HG02759 (cell line): ENCODE measurements at regions not wholly inside any gene's neighbourhood (a gene's known extent, or its start where the extent isn't known, plus 50 kb on each side); places are given as distances from the start of the nearest gene placed in this dataset.
"Not testable (repeated sequence)": the region's sequence is repeated elsewhere in the genome, so short reads cannot be mapped to it uniquely, and the experiment has no call there.

Experiments
- ATAC-seq: cut with Tn5 transposase; IDR thresholded peaks from one replicate; pipeline ENCODE4 v1.9.1; 2021; ENCODE audit warnings: mild to moderate bottlenecking, moderate library complexity; ENCODE audit not compliant: unreplicated experiment

DNA sequence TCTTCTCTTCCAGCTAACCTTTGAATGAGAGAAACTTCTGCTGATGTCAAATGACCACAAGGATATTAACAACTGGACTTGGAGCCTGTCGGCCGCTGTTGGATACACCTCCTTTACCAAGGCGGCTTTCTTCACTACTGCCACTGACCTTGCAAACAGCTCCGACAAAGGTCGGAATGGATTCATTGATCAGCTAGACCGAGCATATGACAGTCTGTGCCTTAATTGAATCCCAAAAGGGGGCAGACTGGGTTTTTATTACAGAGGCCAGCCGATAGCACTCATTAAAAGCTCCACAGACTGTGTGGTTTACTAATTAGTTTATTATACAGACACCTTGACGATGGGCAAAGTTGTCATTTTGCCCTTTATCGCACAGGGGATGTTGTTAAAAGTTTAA, 394.5 kb downstream of the RERGL start:
- no peak for ATAC-seq

DNA sequence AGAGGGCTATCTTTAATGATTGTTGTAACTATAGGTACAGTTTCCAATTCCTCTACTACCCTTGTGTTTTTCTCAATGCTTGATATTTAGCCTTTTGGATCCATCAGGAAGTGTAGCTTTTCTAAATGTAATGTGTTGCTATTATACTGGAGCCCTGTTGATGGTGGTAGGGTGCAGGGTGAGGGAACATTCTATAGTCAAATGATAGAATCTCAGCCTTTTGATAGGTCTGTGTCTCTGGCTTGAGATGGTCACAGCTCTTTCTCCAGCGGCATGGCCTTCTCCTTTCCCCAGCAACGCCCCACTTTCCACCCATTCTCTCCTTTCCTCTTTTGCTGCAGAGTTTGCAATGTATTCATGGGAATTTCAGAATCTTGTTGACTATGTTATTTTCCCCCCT, 398.6 kb downstream of the RERGL start:
- no peak for ATAC-seq

DNA sequence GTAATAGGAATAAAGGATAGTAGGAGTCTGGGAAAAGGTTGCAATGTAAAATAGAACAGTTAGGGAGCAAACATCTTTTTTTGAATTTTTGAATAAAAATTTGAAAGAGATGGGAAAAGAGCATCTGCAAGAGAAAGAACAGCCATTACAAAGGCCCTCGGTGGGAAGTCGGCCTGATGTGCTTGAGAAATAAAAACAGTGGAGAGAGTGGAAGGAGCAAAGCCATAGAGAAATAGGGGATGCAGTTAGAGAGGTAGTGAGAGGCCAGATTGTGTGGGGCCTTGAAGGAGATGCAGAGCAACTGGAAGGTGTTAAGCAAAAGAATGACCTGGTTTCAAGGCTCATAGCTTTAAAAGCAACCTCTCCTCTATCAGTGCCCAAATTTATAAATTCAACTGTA, 409.8 kb downstream of the RERGL start:
- no peak for ATAC-seq

DNA sequence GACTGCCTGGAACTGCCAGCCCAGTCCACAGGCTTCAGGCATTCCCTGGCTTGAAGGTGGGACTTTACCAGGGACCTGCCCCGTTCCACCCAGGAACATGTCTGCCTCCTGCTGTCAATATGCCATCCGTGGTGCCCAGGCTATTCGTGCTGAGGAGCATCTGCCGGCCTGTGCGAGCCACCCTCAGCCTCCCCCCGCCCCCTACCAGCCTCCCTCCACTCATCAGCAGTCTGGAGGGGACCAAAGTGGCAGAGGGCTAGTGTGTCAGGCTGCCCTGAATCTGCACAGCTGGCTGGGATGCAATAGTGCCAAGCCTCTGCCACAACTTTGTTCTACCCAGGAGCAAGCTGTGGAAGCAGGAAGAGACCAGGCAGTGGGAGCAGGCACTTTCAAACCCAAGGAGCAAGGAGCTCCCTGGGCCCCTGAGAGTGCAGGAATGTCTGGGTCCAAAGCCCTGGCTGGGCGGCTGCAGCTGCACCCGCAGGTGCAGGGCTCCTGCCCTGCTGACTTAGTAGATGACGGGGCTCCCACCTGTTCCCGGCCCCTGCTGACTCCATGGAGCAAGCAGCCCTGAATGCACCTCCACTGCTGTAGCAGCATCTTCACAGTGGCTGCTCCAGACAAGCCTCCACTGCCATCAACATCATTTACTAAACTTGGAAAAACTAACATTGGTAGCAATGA, 423.2 kb downstream of the RERGL start:
- ATAC-seq, result no peak

DNA sequence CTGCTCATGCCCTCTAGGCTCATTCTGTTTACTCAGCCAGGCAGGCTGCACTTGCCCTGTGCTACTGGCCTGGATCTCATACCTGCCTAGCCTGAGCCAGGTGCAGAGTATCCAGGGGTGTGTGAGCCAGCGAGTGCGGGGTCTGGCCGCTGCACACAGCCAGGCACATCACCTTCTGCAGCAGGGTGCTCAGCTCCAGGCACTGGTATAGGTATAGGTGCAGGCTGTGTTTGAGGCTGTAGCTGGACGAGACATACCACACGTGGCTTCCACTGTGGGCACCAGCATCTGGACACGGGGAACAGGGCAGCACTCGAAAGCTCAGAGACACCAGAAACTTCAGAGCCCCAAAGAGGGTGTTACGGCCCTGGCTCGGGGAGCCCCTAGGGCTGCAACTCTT, 424.2 kb downstream of the RERGL start:
- no peak for ATAC-seq

DNA sequence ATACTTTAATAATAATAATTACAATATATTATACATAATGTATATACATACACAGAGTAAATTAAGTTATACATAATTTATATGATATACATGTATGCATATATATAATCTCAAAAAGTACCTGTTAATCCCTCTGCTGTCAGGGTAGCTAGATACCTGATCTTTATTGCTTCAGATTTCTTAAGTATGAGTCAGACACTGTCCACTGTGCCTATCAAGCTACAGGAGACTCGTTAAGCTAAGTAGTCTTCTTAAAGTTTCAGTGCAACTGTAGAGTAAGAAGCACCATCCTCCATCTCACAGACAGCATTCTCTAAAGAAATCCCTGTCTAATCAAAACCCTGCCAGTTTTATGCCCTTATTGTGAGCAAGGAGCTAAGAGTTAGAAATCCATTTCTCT, 428.7 kb downstream of the RERGL start:
- no peak for ATAC-seq

DNA sequence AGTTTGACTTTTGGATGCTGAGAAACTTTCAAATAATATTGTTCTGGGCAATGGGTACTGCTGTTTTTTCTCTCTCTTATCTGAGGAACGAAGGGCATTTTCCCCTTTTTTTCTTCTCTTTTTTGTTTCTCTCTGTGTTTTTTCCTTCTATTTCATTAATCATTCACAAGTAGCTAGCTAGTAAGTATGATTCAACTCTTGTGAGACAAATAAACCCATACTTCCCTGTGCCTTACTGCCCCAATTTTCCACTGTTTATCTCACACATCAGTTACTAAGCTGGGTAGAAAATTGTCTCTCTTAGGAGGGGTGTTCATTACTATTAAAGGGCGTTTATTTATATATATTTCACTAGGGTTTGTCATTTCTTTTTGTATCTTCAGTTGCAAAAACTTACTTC, 437.6 kb downstream of the RERGL start:
- ATAC-seq, result no peak

DNA sequence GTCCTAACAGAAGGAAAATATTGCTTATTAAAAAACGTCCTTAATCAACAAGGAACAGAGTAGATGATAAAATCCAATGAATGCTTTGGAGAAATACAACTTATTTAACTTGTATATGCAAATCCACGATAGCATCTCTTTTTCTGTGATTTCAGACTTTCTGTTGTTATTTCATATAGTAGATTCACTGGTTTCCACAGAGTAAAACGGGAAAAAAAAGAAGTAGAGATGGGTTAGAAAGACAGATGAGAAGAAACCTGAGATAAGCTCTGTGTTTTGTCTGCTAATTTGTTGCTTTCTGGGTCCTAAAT, 447.7 kb downstream of the RERGL start:
- ATAC-seq, result no peak

DNA sequence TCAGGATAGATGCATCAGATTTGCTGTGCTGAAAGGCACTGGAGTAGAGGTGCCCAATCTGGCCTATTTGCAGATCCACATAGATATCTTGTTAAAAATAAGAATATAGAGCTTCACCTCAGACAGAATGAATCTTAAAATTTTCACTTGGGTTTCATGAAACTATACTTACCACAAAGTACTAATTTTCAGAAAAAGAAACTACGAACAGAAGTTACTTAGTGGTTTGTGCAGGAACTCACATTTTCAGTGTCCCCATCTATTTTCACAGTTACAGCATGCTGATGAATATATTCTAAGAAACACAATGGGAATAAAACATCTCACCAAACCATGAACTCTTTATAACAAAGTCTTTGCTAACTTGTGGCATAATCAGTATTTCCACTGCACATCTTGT, 449.4 kb downstream of the RERGL start:
- no peak for ATAC-seq

DNA sequence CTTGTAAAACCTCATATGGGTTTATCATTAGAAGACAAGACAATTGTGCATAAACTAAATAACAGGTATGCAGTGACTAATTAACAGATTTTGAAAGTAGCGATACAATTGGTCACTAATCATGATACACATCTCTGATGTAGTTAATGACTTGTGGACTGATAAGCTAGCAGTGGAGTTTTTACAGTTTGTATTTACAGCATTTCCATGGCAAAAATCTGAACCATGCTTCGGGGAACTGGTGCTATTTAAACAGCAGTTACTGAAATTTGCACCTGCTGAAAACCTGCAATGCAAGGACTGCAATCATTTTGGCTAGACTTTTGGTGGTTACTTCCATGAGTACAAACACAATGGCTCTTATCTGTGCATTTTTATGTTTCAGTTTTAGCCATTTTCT, 471.2 kb downstream of the RERGL start:
- ATAC-seq, result no peak

DNA sequence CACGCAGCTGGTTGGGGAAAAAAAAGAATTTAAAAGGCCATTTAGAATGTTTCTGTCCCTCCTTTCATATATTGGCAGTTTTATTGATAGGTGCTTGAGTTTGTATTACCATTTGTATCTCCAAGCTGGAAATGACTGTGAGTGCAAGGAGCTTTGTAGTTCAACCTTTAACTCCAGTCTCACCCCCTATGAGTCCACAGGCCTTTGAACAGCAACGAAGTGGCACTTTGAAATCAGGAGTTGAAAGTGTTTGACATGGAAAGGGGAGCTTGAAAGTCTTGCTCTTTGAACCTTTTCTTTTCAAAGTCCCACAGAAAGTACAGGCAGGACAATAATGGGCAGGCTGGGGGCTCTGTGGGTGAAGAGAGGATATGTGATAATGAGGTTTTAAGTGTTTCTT, 480.3 kb downstream of the RERGL start:
- no peak for ATAC-seq

DNA sequence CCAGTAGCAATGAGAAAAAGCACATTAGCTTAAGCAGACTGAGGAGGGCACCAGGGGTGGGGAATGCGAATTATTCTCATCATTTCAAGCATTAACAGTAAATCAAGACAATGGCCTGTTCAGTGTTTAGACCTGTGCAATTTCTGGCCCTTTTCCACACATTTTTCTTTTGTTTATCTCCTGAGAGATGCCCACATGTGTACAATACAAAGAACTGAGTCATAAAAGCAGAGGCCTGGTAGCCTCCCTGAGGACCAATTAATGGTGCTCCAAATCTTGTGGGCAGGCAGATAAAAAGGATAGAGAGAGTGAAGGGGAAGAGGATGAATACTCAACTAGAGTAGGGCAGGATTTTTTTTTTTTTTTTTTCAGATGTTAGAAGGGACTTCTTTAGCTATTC, 480.8 kb downstream of the RERGL start:
- no peak for ATAC-seq

DNA sequence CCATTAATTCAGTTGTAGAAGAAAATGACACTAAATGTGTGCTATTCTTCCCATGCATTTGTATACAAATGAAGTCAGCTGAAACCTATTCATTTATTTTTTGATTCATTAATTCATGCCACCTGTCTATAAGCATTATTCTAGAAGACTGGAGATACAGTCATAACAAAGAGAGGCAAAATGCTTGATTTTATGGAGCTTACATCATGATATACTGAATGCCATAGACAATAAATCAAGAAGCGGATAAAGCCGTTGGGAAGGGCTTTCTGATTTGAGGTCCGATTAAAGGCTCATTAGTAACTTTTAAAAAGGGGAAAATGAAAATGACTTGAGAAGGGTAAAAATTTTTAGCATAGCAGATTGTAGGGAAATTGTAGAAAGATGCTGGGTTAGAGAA, 494.9 kb downstream of the RERGL start:
- no peak for ATAC-seq

DNA sequence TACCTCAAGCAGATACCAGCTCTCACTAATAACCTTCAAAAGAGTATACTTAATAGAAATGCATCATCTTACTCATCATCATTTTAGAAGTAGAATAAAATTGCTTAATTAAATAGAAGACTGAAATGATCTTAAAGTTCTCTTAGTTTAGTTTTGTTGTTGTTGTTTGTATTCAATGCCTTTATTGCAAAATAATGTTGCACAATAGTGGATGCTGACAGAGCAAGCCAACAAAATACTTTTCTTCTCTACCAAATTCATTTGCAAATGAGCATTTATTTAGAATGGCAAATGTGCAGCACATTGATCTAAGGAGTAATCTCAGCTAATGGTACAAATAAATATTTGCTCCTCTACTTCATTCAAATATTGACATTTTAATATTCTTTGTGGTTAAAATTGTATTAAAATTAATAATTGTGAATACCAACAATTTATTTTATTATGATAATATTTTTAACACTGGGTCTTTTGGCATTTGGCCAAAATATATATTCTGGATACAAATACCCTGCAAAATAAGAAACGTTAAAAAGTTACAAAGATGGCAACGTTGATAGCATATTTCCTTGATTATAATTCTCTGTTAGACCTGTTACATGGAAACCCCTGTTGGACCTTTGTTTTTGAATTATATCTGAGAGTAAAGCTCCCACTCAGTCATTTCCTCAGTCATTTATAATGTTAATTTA, 496.1 kb downstream of the RERGL start:
- ATAC-seq, result no peak

DNA sequence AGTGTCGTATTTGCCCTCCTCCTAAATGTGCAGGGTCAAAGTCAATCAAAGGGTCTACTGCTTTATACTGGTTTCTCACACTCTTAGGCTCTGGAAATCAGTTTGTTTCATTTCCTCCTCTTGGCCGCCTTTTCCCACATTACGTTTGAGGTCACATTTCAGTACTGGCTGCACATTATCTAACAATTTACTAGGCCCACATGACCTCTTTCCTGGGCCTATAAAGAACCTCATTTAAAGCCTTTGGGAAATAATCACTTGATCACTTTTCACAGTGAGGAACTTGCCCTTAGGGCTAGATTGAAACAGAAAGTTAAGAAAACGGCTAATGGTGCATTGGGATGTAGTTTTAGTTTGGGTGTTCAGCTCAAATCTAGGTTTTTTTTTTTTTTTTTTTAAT, 497.5 kb downstream of the RERGL start:
- no peak for ATAC-seq

DNA sequence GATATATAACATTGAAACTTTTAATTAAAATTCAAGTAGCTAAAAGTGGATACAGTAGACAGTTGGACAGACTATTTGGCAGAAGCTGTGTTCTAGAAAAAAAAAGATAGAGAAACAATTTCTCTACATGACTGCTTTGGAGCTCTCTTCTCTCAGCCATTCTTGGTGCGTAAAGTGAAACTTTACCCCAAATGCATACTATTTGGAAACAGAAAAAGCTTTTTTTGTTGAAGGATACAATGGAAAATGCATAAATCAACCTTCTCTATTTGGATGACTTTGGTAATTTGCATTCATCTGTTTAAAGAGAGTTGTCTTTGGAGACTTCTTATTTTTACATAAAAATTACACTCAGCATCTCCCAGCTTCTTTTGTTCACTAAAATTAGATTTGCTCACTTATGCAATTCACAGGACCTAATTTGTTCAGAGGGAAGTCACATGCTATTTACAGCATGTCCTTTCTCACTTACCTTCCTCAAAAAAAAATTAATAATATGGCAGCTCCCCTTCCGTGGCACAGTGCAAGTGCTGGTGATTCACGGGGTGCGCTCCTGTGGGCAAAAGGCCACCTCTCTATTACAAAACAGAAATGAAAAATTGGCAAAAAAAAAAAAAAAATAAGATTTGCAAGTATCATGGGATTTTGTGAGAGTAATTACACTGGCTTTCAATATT, 498.9 kb downstream of the RERGL start:
- no peak for ATAC-seq

DNA sequence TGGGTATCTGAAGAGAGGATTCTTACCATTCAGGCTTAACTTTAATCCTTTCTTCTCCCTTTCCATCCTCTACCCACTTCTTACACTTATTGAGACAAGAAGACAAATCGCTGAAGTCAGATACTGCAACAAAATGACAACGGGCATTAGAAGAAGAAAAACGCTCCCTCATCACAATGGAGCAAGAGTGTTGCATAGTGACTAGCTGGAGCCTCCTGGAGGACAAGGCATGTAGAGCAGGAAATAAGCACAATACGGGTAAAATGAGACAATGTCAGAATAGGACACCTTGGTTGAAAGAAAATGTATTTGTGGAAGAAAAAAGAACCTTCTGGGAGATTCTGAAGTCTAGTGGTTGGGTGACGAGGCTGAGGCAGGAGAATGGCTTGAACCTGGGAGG, 501.0 kb downstream of the RERGL start:
- ATAC-seq, result no peak

DNA sequence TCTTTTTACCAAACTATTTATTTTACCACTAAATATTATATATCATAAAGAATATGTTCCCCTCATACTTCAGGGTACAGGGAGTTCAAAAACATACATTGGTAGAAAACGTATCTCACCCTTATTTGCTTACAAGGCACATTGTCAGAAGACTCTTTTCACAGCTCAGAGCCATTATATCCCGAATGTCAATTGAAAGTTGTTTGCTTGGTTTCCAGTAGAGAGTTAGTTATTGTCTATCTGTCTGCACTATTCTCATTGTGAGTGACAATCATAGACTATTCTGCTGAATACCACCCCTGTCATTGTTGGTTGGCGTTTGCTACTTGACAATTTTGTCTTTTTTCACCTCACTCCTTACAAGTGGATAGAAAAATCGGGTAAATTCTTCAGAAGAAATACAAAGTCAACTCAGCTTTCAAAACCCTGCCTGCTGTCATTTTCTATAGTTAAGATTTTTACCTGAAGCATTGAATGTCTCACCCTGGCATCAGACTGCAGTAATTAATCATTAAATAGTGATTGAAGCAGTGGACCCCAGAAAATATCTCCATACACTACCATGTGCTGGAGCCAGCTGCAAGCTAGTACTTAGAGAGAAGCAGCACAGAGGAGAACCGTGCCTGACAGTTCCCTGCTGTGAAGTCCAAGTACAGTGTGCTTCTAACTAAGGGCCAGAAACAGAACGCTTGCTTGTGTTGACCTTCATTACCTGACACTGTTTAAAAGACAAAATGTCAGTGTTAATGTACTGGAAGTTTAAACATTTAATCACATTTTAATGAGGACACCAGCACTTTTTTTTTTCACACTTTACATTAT, 510.6 kb downstream of the RERGL start:
- no peak for ATAC-seq

DNA sequence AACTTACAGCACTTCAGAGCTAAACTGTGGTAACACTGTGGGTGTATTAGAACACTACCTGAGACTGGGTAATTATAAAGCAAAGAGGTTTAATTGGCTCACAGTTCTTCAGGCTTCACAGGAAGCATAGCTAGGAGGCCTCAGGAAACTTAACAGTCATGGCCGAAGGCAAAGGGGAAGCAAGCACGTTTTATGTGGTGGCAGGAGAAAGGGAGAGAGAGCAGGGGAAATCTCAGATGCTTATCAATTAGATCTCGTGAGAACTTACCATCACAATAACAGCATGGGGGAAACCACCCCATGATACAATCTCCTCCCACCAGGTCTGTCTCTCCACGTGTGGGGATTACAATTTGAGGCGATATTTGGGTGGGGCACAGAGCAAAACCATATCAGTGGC, 512.6 kb downstream of the RERGL start:
- ATAC-seq, result no peak

DNA sequence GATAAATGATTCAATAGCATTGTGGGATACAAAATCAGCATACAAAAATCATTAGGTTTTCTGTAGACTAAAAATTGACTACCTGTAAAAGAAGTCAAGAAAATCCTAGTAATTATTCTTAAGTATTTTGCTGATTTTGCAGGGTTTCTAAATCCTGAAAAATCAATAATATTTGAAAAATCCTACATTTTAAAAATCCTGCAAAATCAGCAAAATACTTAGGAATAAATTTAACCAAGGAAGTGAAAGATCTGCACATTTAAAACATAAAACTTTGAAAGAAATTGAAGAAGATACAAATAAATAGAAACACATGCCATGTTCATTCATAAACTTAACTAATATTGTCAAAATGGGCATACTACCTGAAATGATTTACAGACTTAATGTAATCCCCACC, 517.7 kb downstream of the RERGL start:
- no peak for ATAC-seq

DNA sequence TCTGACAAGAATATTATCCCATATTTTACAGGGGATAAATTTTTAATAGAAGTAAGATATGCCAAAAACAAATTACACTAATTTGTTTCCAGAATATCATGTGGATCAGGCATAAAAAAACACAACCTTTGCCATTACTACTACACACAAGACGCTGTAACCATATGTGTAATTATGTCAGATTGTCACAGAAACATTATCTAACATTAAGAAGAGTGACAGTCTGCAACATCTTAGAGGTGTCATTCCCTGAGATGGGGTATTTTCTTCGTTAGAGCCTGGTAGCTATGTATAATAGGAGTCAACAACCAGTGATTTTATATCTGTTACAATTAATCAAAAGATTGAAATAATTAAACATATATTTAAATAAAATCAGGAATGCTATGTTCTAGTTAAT, 518.9 kb downstream of the RERGL start:
- no peak for ATAC-seq

DNA sequence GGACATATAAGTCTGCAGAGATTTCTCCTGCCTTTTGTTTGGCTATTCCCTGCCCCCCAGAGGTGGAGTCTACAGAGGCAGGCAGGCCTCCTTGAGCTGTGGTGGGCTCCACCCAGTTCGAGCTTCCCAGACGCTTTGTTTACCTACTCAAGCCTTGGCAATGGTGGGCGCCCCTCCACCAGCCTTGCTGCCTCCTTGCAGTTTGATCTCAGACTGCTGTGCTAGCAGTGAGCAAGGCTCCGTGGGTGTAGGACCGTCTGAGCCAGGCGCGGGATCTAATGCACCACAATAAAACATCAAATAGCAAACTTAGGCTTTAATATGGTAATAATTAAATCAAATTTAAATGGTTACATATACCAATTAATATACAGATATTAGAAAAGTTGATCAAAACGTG, 525.4 kb downstream of the RERGL start:
- not testable (repeated sequence) for ATAC-seq
